ENCODE measurements at regions not wholly inside any gene's neighbourhood (a gene's known extent, or its start where the extent isn't known, plus 50 kb on each side); places are given as distances from the start of the nearest gene placed in this dataset.

DNA sequence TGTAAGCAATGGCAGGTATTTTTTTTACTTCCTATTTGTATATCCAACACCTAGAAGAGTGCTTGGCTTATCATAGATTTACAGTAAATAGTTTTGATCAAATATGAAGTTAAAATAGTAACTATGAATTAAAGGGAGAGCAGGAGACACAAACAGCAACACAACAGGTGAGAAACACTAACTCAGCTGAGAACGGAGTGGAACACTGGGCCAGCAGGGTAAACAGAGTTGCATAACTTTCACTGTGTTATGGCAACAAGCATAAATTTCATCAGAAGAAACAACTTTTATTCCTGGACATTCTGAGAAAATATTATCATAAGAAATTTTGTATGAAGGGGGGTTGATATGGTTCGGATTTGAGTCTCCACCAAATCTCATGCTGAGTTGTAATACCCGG, 52.2 kb upstream of the SMIM30 start:
- TF ChIP-seq POLR2AphosphoS5 (IDR thresholded peaks at IDR 0.05) (no peak), POLR2A (IDR thresholded peaks at IDR 0.05; ENCODE audit: low read depth) (no peak)
- TF ChIP-seq, protein P1, sequence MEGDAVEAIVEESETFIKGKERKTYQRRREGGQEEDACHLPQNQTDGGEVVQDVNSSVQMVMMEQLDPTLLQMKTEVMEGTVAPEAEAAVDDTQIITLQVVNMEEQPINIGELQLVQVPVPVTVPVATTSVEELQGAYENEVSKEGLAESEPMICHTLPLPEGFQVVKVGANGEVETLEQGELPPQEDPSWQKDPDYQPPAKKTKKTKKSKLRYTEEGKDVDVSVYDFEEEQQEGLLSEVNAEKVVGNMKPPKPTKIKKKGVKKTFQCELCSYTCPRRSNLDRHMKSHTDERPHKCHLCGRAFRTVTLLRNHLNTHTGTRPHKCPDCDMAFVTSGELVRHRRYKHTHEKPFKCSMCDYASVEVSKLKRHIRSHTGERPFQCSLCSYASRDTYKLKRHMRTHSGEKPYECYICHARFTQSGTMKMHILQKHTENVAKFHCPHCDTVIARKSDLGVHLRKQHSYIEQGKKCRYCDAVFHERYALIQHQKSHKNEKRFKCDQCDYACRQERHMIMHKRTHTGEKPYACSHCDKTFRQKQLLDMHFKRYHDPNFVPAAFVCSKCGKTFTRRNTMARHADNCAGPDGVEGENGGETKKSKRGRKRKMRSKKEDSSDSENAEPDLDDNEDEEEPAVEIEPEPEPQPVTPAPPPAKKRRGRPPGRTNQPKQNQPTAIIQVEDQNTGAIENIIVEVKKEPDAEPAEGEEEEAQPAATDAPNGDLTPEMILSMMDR (IDR thresholded peaks at IDR 0.05) = no peak

All from esophagus muscularis mucosa (tissue), 3 donors.